Inflammatory macrophage treated with lipopolysaccharide for 4 hours (primary cell): ENCODE measurements at regions not wholly inside any gene's neighbourhood (a gene's known extent, or its start where the extent isn't known, plus 50 kb on each side); places are given as distances from the start of the nearest gene placed in this dataset.
"Not testable (repeated sequence)": the region's sequence is repeated elsewhere in the genome, so short reads cannot be mapped to it uniquely, and the experiment has no call there.

Source experiments
- DNase-seq: peaks from one replicate; pipeline ENCODE4 v3.0.0-alpha.2; 2020

- no peak for DNase-seq
These were observed 80.0 kb downstream of the METRNL start for GRCh38 chr17:83159204-83160049.

DNA sequence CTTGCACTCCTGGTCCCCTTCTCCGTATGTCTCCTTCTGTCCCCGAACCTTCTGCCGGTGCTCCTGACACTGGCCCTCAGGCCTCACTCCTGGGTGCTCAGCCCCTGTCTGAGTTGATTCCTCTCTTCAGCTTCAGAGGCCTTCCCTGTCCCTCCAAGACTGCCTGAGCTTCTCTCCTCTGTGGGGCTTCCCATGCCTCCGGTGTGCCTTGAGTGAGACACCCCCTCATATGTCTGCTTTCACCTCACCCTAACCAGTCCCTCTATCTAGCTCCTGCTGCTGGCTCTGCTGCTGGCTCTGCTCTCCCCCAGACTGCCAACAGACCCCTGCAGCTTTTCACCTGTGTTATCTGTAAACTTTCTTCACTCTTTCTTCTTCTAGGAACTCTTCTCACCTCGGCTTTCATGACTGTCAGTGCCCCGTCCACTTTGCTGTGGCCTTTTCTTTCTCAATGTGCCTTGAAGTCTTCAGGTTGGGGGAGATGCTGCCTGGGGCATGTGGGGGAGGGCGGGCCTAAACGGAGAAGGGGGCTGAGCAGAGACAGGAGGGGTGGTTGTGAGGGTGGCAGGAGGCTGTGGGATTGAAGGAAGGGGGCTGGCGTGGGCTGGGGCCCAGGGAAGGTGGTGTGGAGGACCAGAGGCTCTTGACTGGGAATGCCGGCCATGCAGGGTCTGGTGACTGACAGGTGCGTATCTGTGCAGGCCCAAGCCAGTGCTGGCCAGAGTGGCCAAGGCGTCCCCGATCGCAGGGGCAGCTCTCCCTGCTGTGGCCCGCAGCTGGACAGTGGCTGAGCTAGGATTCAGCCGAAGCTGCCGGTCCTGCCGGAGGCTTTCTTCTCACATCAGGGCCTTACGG lies 81.3 kb downstream of the METRNL start:
- no peak for DNase-seq

- no peak for DNase-seq
These were observed 82.1 kb downstream of the METRNL start for GRCh38 chr17:83161298-83162034.

DNA sequence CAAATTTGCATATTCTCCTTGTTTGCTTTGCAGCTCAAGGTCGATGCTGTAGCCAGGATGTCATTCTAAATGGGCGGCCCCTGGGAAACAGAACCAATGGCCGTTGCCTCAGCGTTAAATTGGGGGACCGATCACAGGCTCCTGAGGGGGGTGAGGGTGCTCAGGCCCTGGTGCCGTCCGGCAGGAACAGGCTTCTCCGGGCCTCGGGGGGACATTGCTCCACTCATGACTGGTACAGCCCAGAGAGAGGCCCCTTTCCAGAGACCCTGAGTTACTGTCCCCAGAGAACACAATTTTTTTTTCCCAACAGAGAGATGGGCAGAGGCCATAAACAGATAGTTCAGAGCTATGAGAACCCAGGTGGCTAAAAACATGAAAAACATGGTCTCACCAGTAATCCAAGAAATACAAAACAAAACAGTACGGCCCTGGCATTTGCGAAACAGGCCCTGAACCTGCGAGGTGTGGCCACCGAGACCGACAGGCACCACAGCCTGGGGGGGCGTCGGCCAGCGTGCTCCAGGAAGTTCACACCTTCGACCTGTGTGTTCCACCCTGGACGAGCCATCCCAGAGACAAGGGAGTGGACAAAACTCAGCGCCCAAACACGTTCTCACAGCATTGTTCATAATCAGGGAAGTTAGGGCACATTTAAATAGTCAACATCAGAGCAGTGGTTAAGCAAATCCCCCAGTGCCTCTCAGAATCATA lies 82.8 kb downstream of the METRNL start:
- DNase-seq: no peak

DNA sequence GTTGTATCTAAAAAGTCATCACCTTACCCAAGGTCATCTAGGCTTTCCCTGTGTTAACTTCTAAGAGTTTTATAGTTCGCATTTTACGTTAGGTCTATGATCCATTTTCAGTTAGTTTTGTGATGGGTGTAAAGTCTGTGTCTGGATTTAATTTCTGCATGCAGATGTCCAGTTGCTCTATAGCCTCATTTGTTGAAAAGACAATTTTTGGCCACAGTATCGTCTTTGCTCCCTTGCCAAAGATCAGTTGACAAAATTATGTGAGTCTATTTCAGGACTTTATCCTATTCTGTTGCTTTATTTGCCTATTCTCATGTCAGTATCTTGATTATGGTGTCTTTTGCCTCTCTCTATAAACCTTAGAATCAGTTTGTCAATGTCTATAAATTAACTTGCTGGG lies 85.1 kb downstream of the METRNL start:
- no peak for DNase-seq

GRCh38 chr17:83170571-83171260 lies 91.3 kb downstream of the METRNL start:
- DNase-seq: no peak

- DNase-seq: no peak
These were observed 92.3 kb downstream of the METRNL start for GRCh38 chr17:83171661-83172060.

DNA sequence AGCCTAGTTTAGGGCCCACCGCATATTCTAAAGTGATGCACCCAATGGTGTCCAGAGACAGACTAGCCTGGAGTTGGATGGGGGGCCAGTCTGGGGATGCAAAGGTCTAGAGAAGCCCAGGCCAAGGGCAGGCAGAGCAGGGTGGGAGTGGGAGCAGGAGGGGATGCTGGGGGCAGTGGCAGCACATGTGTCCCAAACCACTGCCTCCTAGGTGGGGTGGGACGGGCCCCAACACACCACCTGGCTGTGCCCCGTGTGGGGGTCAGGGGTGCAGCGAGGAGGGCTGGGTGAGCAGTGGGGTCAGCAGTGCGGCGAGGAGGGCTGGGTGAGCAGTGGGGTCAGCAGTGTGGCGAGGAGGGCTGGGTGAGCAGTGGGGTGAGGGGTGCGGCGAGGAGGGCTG lies 92.7 kb downstream of the METRNL start:
- not testable (repeated sequence) for DNase-seq

DNA sequence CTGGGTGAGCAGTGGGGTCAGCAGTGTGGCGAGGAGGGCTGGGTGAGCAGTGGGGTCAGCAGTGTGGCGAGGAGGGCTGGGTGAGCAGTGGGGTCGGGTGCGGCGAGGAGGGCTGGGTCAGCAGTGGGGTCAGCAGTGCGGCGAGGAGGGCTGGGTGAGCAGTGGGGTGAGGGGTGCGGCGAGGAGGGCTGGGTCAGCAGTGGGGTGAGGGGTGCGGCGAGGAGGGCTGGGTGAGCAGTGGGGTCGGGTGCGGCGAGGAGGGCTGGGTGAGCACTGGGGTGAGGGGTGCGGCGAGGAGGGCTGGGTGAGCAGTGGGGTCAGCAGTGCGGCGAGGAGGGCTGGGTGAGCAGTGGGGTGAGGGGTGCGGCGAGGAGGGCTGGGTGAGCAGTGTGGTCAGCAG lies 93.2 kb downstream of the METRNL start:
- not testable (repeated sequence) for DNase-seq

DNA sequence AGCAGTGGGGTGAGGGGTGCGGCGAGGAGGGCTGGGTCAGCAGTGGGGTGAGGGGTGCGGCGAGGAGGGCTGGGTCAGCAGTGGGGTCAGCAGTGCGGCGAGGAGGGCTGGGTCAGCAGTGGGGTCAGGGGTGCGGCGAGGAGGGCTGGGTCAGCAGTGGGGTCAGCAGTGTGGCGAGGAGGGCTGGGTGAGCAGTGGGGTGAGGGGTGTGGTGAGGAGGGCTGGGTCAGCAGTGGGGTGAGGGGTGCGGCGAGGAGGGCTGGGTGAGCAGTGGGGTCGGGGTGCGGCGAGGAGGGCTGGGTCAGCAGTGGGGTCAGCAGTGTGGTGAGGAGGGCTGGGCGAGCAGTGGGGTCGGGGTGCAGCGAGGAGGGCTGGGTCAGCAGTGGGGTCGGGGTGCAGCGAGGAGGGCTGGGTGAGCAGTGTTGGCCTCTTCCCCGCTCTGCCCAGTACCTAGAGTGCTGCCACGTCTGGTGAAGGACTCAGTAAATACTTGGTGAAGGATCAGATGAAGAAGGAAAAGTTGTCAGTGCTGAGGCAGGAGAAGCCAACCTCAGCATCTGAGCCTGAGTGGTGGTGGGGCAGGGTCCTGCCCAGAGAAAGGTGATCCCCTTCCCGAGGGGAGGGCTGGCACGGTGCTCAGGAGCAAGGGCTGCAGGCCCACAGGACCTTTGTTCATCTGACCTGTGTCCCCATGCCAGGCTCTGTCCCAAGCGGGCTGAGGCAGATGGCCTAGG lies 93.9 kb downstream of the METRNL start:
- not testable (repeated sequence) for DNase-seq

DNA sequence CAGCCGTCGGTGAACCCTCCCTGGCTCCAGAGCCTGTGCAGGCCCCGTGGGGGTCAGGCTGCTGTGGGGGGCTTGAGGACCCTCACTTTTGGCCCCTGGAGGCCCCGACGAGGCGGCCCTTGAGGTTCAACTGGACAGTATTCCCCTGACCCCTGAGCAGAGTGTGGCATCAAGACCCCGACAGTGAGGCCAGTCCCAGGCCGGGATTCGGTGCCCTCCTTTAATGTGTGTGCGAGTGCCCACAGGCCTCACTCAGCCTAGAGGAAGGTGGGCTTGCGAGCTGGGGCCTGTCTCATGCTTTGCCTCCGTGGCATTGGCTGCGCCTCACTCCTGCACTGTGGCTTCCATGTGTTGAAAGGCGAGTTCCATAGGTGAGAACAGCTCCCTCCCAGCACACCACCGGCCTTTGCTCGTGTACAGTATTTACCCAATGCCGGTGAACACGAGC lies 94.5 kb downstream of the METRNL start:
- DNase-seq: no peak

- no peak for DNase-seq
These were observed 95.1 kb downstream of the METRNL start for GRCh38 chr17:83174362-83175118.

DNA sequence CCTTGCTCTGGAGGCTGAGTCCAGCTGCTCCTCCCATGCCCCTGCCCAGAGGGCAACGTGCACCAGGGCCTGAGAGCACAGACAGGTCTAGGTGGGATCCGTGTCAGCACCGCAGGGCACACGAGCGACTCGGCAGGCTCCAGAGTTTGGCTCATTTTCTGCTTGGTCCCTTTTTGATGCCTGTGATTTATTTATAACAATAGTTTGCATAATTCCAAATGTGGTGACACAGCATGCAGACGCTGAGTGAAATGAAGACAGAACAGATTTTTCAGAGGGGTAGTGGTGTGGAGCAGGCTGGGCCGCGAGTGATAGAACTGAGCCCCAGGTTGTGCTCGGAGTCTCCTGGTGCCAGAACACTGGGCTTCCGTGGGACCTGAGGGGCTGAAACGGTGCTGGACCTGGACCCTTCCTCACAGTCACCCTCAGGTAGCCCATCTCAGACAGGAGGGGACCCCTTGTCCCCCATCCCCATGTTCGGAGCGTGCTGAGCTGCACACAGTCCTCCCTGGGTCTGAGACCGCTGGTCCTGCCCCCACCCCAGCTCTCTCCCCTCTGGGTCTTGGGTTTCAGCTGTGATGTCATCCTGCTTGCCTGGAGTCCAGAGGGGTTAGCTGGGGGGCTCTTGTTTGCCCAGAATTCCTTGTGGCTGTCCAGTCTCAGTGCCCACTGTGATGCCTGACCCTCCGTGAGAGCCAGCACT lies 95.9 kb downstream of the METRNL start:
- DNase-seq: no peak

DNA sequence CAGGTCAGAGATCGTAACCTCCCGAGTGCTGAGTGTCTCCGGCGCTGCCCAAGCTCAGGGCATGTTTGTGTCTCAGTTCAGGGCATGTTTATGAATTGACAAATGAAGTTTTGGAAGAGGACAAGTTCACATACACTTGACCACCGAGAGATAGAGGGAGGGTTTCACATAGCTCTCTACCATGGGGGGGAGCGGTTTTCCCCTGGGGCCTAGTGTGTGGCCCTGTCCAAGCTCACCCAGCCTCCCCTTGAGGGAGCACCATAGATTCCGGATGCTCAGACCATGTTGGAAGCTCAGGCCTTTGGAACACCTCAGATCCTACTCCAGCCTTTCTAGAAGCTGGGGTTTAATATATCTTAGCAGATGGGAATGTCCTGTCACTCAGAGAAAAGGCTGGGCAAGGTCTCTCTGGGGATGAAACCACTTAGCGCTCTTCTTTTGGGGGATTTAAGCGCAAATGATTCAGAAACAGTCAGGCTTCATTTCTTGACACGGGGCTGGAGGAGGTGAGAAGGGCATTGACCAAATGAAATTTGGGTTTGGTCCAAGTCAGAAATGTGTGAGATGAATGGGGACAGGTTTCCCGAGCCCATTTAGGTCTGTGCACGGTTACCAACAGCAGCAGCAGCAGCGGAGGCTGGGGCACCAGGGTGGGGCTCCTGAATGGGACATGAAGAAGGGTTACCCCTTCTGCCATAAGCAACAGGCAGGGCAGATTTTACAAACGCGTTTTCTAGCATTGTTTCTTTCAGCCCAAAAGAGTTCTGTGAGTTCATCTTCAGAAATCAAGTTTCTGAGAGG lies 96.6 kb downstream of the METRNL start:
- no peak for DNase-seq

- DNase-seq: no peak
These were observed 97.5 kb downstream of the METRNL start for GRCh38 chr17:83176623-83177583.

GRCh38 chr17:83177611-83178532 lies 98.5 kb downstream of the METRNL start:
- no peak for DNase-seq
